GM12865 (cell line): ENCODE measurements at regions not wholly inside any gene's neighbourhood (a gene's known extent, or its start where the extent isn't known, plus 50 kb on each side); places are given as distances from the start of the nearest gene placed in this dataset.

Source experiments
- DNase-seq: peaks from one replicate; pipeline ENCODE4 v3.0.0; 2010; ENCODE audit warnings: low read depth
- H3K4me3 ChIP-seq: 2 replicates; pipeline ENCODE4 v1.5.1; 2011; ENCODE audit warnings: mild to moderate bottlenecking, low read depth, low read length, control low read depth
- TF ChIP-seq, protein P1 (sequence below): IDR thresholded peaks from 2 replicates; pipeline ENCODE4 v1.5.1; 2011; ENCODE audit warnings: low read length, control low read depth, low read depth, inconsistent platforms; ENCODE audit not compliant: insufficient read depth; ENCODE audit errors: missing control alignments

DNA sequence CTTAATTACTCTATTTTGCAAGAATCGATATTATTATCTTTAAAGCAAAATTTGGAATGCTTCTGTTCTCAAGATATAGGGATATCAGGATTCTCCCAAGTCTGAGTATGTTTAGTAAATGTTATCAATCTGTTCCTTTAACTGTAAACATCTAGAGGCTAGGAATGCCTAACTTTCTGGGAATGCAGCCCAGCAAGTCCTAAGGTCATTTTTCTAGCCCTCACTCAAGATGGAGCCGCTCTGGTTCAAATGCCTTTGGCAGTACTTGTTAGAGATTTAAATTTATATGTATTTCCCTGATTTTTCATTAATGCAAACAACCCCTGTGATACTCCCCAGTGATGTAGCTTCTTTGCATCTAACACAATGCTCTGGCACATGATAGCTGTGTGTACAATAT, 623.8 kb upstream of the LCORL start:
- DNase-seq = no peak
- TF ChIP-seq, protein P1, sequence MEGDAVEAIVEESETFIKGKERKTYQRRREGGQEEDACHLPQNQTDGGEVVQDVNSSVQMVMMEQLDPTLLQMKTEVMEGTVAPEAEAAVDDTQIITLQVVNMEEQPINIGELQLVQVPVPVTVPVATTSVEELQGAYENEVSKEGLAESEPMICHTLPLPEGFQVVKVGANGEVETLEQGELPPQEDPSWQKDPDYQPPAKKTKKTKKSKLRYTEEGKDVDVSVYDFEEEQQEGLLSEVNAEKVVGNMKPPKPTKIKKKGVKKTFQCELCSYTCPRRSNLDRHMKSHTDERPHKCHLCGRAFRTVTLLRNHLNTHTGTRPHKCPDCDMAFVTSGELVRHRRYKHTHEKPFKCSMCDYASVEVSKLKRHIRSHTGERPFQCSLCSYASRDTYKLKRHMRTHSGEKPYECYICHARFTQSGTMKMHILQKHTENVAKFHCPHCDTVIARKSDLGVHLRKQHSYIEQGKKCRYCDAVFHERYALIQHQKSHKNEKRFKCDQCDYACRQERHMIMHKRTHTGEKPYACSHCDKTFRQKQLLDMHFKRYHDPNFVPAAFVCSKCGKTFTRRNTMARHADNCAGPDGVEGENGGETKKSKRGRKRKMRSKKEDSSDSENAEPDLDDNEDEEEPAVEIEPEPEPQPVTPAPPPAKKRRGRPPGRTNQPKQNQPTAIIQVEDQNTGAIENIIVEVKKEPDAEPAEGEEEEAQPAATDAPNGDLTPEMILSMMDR = no peak
- no peak overlapping the region for H3K4me3 ChIP-seq

DNA sequence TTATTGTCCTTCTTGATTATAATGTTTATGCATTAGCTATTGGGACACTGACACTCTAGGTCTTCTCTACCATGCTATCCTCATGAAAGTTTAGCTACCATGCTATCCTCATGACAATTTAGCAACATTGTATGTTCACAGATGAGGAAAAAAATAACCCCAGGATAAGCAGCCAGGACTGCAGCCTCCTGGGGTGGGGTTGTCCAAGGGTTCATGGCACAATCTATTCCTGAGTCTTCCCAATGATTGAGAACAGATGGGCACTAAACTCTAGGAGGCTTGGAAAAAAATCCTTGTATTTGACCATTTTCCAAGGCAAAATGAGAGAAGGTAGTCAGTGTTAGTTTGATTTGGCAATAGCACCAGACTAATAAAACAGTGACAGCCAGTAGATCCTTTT, 619.8 kb upstream of the LCORL start:
- DNase-seq = no peak
- no peak overlapping the region for H3K4me3 ChIP-seq
- TF ChIP-seq, protein P1 = no peak

DNA sequence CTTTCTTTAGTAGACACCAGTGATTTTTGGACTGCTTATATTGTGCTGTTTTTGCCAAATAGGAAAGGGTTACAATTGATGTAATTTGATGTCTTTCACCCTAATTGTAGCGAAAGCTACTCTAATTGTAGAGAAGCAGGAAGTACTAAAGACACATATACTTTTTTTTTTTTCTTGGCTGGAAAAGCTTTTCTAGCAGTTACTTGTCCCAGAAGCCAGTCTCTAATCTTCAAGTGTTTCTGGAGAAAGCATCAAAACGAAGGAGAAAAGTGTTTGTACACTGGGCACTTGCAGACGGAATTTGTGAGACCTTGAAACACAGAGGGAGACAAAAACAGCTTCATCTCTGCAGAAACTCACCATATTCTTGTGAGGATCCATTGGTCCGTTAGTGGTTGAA, 616.5 kb upstream of the LCORL start:
- DNase-seq = no peak
- TF ChIP-seq, protein P1 = no peak
- H3K4me3 ChIP-seq = no peak overlapping the region

DNA sequence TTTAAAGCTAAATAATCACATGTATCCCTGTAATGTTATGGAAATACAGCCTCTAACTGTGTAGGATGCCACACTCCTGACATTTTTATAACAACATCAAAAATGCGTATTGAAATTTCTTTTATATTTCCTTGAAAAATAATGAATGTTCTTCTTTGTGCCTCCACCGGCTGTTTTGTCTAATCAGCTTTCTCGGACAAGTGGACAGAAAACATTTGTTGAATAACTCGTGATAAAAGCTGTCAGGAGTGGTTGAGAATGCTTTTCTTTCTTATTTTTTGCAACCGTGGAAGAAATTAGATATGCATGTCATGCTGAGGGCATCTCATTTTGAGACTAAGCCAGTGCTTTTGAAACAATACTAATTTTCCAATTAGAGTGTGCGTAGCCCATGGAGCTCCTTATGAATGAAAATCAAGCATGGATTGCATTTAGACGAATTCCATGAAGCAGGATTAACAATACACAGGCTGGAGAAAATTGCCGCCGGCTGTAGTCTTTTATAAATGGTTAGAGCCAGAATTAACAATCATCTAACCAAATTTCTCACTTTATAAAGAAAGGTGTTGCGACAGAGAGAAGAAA, 614.5 kb upstream of the LCORL start:
- TF ChIP-seq, protein P1 = no peak
- no peak overlapping the region for H3K4me3 ChIP-seq
- no peak for DNase-seq

DNA sequence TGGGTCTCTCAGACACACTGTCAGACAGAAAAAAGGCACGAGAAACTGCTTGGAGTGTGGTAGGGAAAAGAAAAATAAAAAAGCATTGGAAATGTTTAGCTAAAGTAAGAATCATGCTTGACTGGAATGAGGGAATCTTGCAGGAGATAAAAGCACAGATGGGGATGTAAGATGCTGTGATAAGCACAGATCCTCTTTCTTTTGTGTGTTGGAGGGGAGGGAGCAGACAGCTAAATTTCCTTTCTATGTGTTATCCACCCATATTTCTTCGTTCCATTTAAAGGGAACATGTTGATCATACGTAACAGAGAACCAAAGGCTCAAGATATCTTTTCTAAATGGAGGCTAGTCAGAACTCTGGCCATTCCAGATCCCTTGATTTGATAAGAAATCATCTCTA, 614.0 kb upstream of the LCORL start:
- DNase-seq = no peak
- TF ChIP-seq, protein P1 = no peak
- no peak overlapping the region for H3K4me3 ChIP-seq

DNA sequence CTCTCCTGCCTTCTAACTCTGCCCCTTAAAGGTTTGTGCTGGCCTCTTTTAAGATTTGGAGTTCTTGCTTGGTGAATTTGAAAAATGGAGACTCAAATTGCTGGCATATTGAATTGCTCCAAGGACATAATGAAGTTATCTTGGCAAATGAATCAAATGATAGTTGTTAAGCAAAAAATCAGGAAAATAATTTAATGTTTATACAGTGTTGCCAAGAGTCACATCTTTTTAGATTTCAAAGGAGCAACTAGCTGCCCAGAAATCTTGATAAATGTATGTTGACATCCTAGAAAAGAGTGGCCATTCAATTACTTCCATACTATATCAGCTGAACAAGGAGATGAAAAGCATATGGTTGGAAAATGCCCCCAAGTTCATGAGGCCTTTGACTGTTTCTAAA, 610.0 kb upstream of the LCORL start:
- no peak overlapping the region for H3K4me3 ChIP-seq
- TF ChIP-seq, protein P1 = no peak
- no peak for DNase-seq
